ENCODE measurements at regions not wholly inside any gene's neighbourhood (a gene's known extent, or its start where the extent isn't known, plus 50 kb on each side); places are given as distances from the start of the nearest gene placed in this dataset.

DNA sequence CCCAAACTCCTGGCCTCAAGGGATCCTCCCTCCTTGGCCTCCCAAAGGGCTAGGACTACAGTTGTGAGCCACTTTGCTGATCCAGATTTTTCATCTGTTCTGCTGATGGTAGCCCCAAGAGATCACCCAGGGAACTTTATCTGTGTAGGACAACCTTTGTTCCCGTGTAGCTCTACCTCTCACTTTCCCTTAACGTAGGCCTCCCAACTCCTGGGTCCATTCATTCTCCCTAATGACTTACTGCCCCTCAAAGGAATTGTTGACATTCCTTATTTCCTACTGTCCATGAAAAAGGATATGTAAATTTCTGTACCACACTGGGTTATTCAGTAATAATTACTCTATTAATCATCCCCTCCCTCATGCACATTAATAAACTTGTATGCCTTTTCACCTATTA is 51.0 kb upstream of the PHF24 start:
- TF ChIP-seq, protein P1, sequence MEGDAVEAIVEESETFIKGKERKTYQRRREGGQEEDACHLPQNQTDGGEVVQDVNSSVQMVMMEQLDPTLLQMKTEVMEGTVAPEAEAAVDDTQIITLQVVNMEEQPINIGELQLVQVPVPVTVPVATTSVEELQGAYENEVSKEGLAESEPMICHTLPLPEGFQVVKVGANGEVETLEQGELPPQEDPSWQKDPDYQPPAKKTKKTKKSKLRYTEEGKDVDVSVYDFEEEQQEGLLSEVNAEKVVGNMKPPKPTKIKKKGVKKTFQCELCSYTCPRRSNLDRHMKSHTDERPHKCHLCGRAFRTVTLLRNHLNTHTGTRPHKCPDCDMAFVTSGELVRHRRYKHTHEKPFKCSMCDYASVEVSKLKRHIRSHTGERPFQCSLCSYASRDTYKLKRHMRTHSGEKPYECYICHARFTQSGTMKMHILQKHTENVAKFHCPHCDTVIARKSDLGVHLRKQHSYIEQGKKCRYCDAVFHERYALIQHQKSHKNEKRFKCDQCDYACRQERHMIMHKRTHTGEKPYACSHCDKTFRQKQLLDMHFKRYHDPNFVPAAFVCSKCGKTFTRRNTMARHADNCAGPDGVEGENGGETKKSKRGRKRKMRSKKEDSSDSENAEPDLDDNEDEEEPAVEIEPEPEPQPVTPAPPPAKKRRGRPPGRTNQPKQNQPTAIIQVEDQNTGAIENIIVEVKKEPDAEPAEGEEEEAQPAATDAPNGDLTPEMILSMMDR (IDR thresholded peaks at IDR 0.05; ENCODE audit: extremely low read depth, missing control alignments) = no peak
- no peak for DNase-seq (ENCODE audit: low spot score)

DNA sequence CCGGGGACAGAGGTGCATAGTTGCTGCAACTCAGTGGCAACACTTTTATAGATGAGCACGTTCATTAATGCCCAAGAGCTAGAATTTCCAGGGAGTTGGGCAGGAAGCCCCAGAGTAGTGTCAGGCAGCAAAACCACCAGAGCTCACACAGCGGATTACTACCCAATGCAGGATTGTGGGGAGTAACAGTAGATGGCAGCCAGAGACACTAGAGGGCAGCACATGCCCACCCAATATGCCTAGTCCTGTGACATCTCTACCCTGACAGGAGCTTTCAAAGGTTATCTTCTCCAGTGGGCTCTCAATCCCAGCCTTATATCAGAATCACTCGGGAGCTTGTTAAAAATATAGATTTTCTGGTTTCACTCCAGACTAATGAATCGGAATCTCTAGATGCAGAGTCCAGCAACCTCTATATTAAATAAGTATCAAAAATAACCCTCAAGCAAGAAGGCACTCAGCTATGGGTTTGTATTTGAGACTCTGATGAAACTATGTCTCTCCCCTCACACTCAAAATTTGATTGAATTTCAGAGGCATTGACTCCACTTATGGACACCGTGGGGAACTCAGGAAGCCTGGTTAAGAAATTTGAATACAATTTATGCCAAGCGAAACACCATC is 58.4 kb upstream of the PHF24 start:
- TF ChIP-seq, protein P1 (IDR thresholded peaks at IDR 0.05; ENCODE audit: extremely low read depth, missing control alignments) = peak; percentile 51
- peak; percentile 79 for DNase-seq (ENCODE audit: low spot score)

- DNase-seq (ENCODE audit: low spot score) = no peak
- TF ChIP-seq, protein P1 (IDR thresholded peaks at IDR 0.05; ENCODE audit: extremely low read depth, missing control alignments) = no peak
These were observed 59.2 kb upstream of the PHF24 start for GRCh38 chr9:34898846-34899245.

DNA sequence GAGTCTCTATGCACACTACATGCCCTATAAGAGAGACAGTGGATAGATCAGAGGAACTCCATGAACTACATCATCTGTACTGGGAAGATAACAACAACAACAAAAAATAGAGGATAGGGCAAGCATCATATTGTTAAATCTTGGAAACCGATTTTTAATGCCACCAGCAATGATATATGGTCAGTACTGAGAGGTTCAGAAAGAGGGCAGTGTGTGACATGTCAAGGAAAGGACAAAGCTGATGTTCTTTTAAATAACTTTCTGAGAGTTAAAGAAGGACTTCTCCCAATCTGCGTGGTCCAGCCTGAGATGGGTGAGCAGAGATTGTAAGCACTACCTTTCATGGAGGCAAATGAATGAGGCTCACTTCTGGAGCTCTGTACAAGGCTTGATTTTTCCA is 62.0 kb upstream of the PHF24 start:
- TF ChIP-seq, protein P1 (IDR thresholded peaks at IDR 0.05; ENCODE audit: extremely low read depth, missing control alignments) = no peak
- no peak for DNase-seq (ENCODE audit: low spot score)

- TF ChIP-seq, protein P1 (IDR thresholded peaks at IDR 0.05; ENCODE audit: extremely low read depth, missing control alignments) = no peak
- DNase-seq (ENCODE audit: low spot score) = no peak
These were observed 65.2 kb upstream of the PHF24 start for GRCh38 chr9:34892886-34893285.

DNA sequence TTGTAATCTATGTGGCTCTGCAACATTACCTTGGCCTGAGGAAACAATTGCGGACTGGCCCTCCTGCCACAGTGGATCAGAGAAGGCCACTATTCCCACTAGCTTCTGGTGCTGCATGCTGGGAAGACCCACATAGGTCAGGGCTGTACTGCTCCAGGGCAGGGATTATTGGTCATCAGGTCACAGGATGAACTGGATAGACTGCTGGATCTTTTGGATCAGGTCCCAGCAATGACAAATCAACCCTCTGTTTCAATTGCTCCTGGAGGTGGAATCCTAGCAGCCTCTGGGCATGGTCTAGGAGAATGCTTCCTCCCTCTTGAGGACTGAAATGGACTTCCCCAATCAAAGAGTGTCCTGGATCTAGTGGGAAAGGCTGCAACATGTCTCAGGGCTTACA is 66.7 kb upstream of the PHF24 start:
- no peak for DNase-seq (ENCODE audit: low spot score)
- TF ChIP-seq, protein P1 (IDR thresholded peaks at IDR 0.05; ENCODE audit: extremely low read depth, missing control alignments) = no peak

- TF ChIP-seq, protein P1 (IDR thresholded peaks at IDR 0.05; ENCODE audit: extremely low read depth, missing control alignments) = no peak
These were observed 70.2 kb upstream of the PHF24 start for GRCh38 chr9:34887841-34888240.

More at GRCh38 chr9:34887841-34888240, 70.2 kb upstream of the PHF24 start:
- no peak for DNase-seq (ENCODE audit: low spot score)
